Lower leg skin (tissue), 4 donors: ENCODE measurements at regions not wholly inside any gene's neighbourhood (a gene's known extent, or its start where the extent isn't known, plus 50 kb on each side); places are given as distances from the start of the nearest gene placed in this dataset.
A peak's percentile ranks its signal among the peaks of the same experiment; 100 is the strongest.

Experiments
- DNase-seq, 2 donors: peaks; one replicate each; pipeline ENCODE4 v3.0.0-alpha.2; 2019; ENCODE audit warnings: low spot score in 2 of 2
- H3K4me3 ChIP-seq: fragments of 200-600 bp; sonication (generic); 2 replicates; pipeline ENCODE4 v1.5.1; 2017; ENCODE audit warnings: mild to moderate bottlenecking, low read depth; ENCODE audit not compliant: poor library complexity, severe bottlenecking
- POLR2A ChIP-seq, 2 donors: fragments of 450-650 bp; IDR thresholded peaks; one replicate each; pipeline ENCODE4 v1.6.1; 2016 to 2017; ENCODE audit warnings: antibody characterized with exemption in 2 of 2, mild to moderate bottlenecking in 1 of 2, moderate library complexity in 1 of 2
- WGBS, 2 donors: methylation state at CpG; one replicate each; pipeline ENCODE4 v1.1.5; 2018; 5-methylcytosine and 5-hydroxymethylcytosine counted together
- intact Hi-C: fragments of 100-400 bp; cut with DNase I; formaldehyde crosslinking; loops from one replicate; pipeline ENCODE4 v1.15.0; 2023; ENCODE audit warnings: low total_unique reads
- TF ChIP-seq, protein P1 (sequence below), 3 donors: fragments of 450-650 bp; IDR thresholded peaks; one replicate each; pipeline ENCODE4 v1.5.1; 2016; ENCODE audit warnings: antibody characterized with exemption in 3 of 3, mild to moderate bottlenecking in 3 of 3, moderate library complexity in 2 of 3

DNA sequence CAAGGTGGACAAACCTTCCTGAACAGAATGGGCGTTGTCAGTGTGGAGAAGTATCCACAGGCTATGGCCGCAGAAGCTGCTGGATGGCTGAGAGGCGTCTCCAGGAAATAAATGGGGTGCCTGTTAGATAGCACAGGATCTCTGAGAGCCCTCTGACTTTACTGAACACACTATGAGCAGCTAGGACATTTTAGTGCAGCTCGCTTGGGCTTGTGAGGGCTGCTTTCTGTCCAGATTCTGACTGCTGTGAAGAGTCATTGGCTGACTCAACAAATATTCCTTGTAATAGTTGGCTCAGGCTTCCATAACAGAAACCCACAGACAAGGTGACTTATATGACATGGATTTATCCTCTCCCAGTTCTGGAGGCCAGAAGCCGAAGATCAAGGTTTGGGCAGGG, 100.2 kb upstream of the SNTG2 start:
- WGBS, 2 donors, result 76 to 82% methylated on average over 5 of the region's 5 CpGs
- intact Hi-C loops, result no loop called here
- no peak overlapping the region for H3K4me3 ChIP-seq
- no peak for TF ChIP-seq POLR2A (IDR thresholded peaks at IDR 0.05)
- TF ChIP-seq, protein P1, sequence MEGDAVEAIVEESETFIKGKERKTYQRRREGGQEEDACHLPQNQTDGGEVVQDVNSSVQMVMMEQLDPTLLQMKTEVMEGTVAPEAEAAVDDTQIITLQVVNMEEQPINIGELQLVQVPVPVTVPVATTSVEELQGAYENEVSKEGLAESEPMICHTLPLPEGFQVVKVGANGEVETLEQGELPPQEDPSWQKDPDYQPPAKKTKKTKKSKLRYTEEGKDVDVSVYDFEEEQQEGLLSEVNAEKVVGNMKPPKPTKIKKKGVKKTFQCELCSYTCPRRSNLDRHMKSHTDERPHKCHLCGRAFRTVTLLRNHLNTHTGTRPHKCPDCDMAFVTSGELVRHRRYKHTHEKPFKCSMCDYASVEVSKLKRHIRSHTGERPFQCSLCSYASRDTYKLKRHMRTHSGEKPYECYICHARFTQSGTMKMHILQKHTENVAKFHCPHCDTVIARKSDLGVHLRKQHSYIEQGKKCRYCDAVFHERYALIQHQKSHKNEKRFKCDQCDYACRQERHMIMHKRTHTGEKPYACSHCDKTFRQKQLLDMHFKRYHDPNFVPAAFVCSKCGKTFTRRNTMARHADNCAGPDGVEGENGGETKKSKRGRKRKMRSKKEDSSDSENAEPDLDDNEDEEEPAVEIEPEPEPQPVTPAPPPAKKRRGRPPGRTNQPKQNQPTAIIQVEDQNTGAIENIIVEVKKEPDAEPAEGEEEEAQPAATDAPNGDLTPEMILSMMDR (IDR thresholded peaks at IDR 0.05), result no peak
- DNase-seq, result peak in 1 of 2 donors; percentile 3

DNA sequence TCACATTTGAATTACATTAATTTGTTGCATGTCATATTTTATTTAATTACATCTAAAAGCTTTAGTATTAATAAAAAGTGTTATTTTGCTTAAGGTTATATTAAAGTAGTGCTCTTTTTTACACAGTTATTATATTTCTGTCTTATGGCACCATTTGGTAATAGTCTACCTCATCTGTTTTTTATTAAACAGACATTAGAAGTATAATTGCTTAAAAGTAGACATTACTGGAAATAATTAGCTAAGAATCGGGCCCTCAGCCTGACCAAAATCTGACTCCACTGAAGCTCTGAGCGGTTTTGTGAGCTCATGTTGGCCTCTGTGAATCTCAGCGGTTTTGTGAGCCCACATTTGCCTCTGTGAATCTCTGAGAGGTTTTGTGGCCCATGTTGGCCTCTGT, 102.5 kb upstream of the SNTG2 start:
- whole genome bisulfite sequencing, 2 donors, result 64% methylated on average over 3 of the region's 3 CpGs
- TF ChIP-seq, protein P1 (IDR thresholded peaks at IDR 0.05), result no peak
- TF ChIP-seq POLR2A (IDR thresholded peaks at IDR 0.05), result no peak
- DNase-seq, result peak in 1 of 2 donors; percentile 11
- H3K4me3 ChIP-seq, result no peak overlapping the region
- intact Hi-C loops, result no loop called here

DNA sequence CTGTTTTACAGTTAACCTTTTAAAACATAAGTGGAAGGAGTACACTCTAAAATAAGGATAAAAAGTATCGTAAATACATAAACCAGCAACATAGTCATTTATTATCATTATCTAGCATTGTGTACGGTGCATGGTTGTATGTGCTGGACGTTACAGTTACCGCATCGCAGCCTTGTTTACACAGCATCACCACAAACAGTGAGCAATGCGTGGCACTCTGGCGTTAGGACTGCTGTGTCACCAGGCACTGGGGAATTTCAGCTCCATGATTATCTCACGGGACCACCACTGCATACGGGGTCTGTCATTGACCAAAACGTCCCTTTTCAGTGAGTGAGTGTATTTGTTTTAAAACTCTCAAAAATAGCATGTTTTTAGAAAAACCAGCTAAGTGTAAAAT, 103.0 kb upstream of the SNTG2 start:
- intact Hi-C loops, result no loop called here
- no peak for DNase-seq
- H3K4me3 ChIP-seq, result no peak overlapping the region
- 75 to 80% methylated on average over 10 of the region's 10 CpGs for WGBS, 2 donors
- no peak for TF ChIP-seq POLR2A (IDR thresholded peaks at IDR 0.05)
- TF ChIP-seq, protein P1 (IDR thresholded peaks at IDR 0.05), result no peak

DNA sequence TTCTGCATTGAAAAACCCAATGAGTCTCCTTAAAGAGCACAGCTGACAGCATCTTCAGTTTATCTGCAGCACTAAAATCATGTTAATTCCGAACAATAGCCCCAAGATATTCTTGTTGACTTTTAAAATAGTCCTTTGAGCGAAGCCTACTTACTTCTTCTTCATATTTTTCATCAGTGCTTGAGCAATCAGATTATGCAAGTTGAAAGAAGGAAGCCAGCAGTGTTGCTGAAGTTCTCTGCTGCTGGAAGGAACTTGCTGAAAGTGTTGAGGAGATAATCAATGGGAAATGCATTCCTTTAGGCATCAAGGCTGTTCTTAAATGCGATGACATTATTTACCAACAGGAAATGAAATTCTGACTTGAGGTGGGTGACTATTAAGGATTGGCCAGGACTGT, 105.9 kb upstream of the SNTG2 start:
- peak in 1 of 2 donors; percentile 2 for DNase-seq
- 61 to 63% methylated on average over 3 of the region's 3 CpGs for WGBS, 2 donors
- H3K4me3 ChIP-seq, result no peak overlapping the region
- intact Hi-C loops, result no loop called here
- TF ChIP-seq POLR2A (IDR thresholded peaks at IDR 0.05), result no peak
- TF ChIP-seq, protein P1 (IDR thresholded peaks at IDR 0.05), result no peak

DNA sequence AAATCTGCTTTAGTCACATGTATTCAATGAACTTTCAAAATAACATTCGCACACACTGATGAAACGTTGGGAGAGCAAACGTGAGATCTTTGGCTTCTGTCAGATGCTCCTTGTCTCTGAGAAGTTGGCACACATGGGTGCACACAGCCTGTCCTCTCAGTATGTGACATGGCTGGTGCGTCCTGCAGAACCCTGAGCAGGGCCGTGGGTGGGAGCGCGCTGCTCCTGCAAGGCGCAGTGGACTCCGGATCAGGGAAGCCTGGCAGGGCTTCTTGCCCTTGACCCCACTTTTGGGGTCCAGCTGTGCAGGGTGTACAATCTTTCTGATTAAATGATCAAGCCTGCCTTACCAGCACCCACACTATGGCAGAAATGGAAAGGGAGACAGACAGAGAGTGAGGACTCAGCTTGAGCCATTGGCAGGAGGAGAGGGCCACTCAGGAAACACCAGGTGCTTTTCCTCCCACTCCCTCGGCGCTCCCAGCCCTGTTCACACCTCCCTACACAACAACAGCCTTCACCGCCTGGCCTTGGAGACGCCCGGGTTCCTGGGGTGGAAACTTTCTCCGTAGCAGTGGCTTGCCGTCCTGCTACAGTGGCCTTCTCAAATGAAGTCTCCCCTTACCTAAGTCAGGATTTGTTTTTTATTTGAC, 108.4 kb upstream of the SNTG2 start:
- intact Hi-C loops, result no loop called here
- no peak overlapping the region for H3K4me3 ChIP-seq
- no peak for TF ChIP-seq POLR2A (IDR thresholded peaks at IDR 0.05)
- TF ChIP-seq, protein P1 (IDR thresholded peaks at IDR 0.05), result no peak
- 84 to 85% methylated on average over 16 of the region's 16 CpGs for WGBS, 2 donors
- DNase-seq, result peak in 1 of 2 donors; percentile 40

DNA sequence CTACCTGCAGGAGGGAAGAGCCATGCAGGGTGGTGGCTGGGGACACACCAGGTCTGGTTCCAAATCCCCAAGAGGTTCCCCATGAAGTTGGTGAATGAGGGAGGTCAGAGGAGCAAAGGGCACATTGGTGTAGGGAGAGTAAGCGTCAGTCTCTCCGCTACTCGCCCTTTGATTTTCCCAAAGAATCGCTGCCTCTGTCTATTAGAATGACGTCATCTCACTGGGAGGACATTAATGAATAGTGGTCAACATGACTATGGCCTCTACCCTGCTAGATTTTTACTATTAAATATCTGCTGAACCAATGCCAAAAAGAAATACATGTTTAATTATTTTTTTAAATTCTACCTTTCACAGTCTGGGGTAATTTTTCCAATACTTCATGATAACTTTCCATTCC, 109.6 kb upstream of the SNTG2 start:
- DNase-seq, result no peak
- intact Hi-C loops, result no loop called here
- no peak for TF ChIP-seq POLR2A (IDR thresholded peaks at IDR 0.05)
- no peak overlapping the region for H3K4me3 ChIP-seq
- 80 to 96% methylated on average over 5 of the region's 5 CpGs for WGBS, 2 donors
